HepG2 (cell line): ENCODE measurements at regions not wholly inside any gene's neighbourhood (a gene's known extent, or its start where the extent isn't known, plus 50 kb on each side); places are given as distances from the start of the nearest gene placed in this dataset.

ENCODE experiments used
- ATAC-seq: fragments of 200-7000 bp; cut with Tn5 transposase; 3 replicates; pipeline ENCODE4 v1.9.1; 2020; ENCODE audit warnings: mild to moderate bottlenecking, moderate library complexity
- BruUV-seq: library from RNA; stranded (reverse); fragments of 400-500 nt; replicated peaks from 2 replicates; lab custom pipeline; 2021; lab: Mats Ljungman, UMichigan
- CTCF ChIA-PET: fragments of 300-600 bp; formaldehyde crosslinking; extraction: SDS; loops from one replicate; lab custom pipeline; 2021; ENCODE audit warnings: low total read pairs, inconsistent platforms, low intra/inter-chr PET ratio; lab: Yijun Ruan, JAX
- POLR2A ChIA-PET: fragments of 350-600 bp; sonication (Branson Sonifier 250); formaldehyde crosslinking; loops from one replicate; lab custom pipeline; 2020; ENCODE audit warnings: antibody characterized with exemption, inconsistent platforms; lab: Yijun Ruan, JAX
- DNase-seq: peaks from one replicate; pipeline ENCODE4 v3.0.0-alpha.2; 2015; ENCODE audit warnings: low spot score
- FAIRE-seq: peaks from 3 replicates; lab custom pipeline; 2011; peaks lifted over from hg19 to GRCh38; lab: Jason Lieb, UNC
- H2AFZ ChIP-seq: one replicate; pipeline ENCODE4 v1.6.1; 2011; ENCODE audit warnings: low read length, inconsistent platforms
- H3K27ac ChIP-seq: fragments of 300-600 bp; 3 replicates; pipeline ENCODE4 v1.8.0; 2011; ENCODE audit warnings: mixed run types, mild to moderate bottlenecking, mixed read lengths, low read length, inconsistent platforms; ENCODE audit not compliant: insufficient read depth; ENCODE audit errors: extremely low read length
- H3K27me3 ChIP-seq, 2 experiments: fragments of 200-600 bp in 1 of 2; 2 replicates in 1 of 2; 3 replicates in 1 of 2; pipeline versions ENCODE4 v1.6.0 to v1.8.0; 2011; ENCODE audit warnings: low read length in 2 of 2, mild to moderate bottlenecking in 2 of 2, moderate library complexity in 2 of 2, inconsistent platforms in 1 of 2; ENCODE audit not compliant: insufficient read depth in 2 of 2, control insufficient read depth in 1 of 2
- H3K36me3 ChIP-seq, 2 experiments: fragments of 200-600 bp in 1 of 2; replicated peaks in 1 of 2; 2 replicates in 1 of 2; 3 replicates in 1 of 2; pipeline versions ENCODE4 v1.5.1 to v1.8.0; 2011; ENCODE audit warnings: low read length in 2 of 2, inconsistent platforms in 1 of 2; ENCODE audit not compliant: insufficient read depth in 2 of 2, control insufficient read depth in 1 of 2
- H3K4me1 ChIP-seq: 2 replicates; pipeline ENCODE4 v1.5.1; 2012; ENCODE audit warnings: low read length, inconsistent platforms; ENCODE audit not compliant: insufficient read depth
- H3K4me2 ChIP-seq: 2 replicates; pipeline ENCODE4 v1.6.0; 2011; ENCODE audit warnings: low read depth, low read length, inconsistent platforms
- H3K4me3 ChIP-seq, 3 experiments: fragments of 200-600 bp in 1 of 3; sonication (generic), shearing (Covaris generic) in 1 of 3; replicated peaks in 1 of 3; 2 replicates each; pipeline ENCODE4 v1.5.1; 2011 to 2016; ENCODE audit warnings: low read length in 3 of 3, inconsistent platforms in 2 of 3, low read depth in 2 of 3, mild to moderate bottlenecking in 2 of 3, control low read depth in 1 of 3, mixed read lengths in 1 of 3; ENCODE audit not compliant: insufficient read depth in 1 of 3
- H3K79me2 ChIP-seq: one replicate; pipeline ENCODE4 v1.6.1; 2011; ENCODE audit warnings: low read length, inconsistent platforms; ENCODE audit not compliant: insufficient read depth
- H3K9ac ChIP-seq: 2 replicates; pipeline ENCODE4 v1.6.0; 2011; ENCODE audit warnings: mild to moderate bottlenecking, low read depth, low read length, inconsistent platforms; ENCODE audit not compliant: insufficient read depth
- H3K9me3 ChIP-seq: 2 replicates; pipeline ENCODE4 v1.5.1; 2012; ENCODE audit warnings: mild to moderate bottlenecking, low read length
- H4K20me1 ChIP-seq: 2 replicates; pipeline ENCODE4 v1.6.0; 2011; ENCODE audit warnings: inconsistent platforms, mild to moderate bottlenecking, low read length, moderate library complexity; ENCODE audit not compliant: insufficient read depth
- CHD4 ChIP-seq: fragments of 200-600 bp; sonication (generic); IDR thresholded peaks from 2 replicates; pipeline ENCODE4 v1.7.0; 2017; ENCODE audit warnings: mild to moderate bottlenecking, low read length, borderline replicate concordance
- KLF16 ChIP-seq, 2 experiments: sonication (generic) in 1 of 2; formaldehyde crosslinking in 1 of 2; IDR thresholded peaks; 2 replicates each; pipeline versions ENCODE4 v1.6.1 to v1.8.0; 2016 to 2023; ENCODE audit warnings: missing genetic modification reagents in 2 of 2, missing compliant biosample characterization in 1 of 2
- NBN ChIP-seq: fragments of 450-650 bp; conservative IDR thresholded peaks from 2 replicates; pipeline ENCODE4 v1.6.1; 2017
- PCBP2 ChIP-seq: fragments of 200-400 bp; formaldehyde crosslinking; optimal IDR thresholded peaks from 2 replicates; pipeline ENCODE3; 2018; ENCODE audit warnings: low read length, low read depth; ENCODE audit not compliant: poor library complexity, severe bottlenecking
- POLR2A ChIP-seq, 2 experiments: IDR thresholded peaks; 2 replicates each; pipeline ENCODE4 v1.6.1; 2011; ENCODE audit warnings: low read depth in 2 of 2, low read length in 2 of 2, mild to moderate bottlenecking in 1 of 2, moderate library complexity in 1 of 2; ENCODE audit not compliant: insufficient read depth in 1 of 2
- RARA ChIP-seq: IDR thresholded peaks from 2 replicates; pipeline ENCODE4 v1.6.1; 2016; ENCODE audit warnings: missing genetic modification reagents, missing compliant biosample characterization
- YEATS2 ChIP-seq: sonication (generic); formaldehyde crosslinking; IDR thresholded peaks from 2 replicates; pipeline ENCODE4 v1.4.0; 2020; ENCODE audit warnings: missing genetic modification reagents, borderline replicate concordance
- ZBTB3 ChIP-seq: sonication (generic); formaldehyde crosslinking; IDR thresholded peaks from 2 replicates; pipeline ENCODE4 v1.4.0; 2020; ENCODE audit warnings: low read depth, mild to moderate bottlenecking, moderate library complexity, missing genetic modification reagents, borderline replicate concordance
- ZBTB4 ChIP-seq: sonication (generic); formaldehyde crosslinking; IDR thresholded peaks from 2 replicates; pipeline ENCODE4 v1.4.0; 2020; ENCODE audit warnings: missing genetic modification reagents, mild to moderate bottlenecking, borderline replicate concordance
- ZHX2 ChIP-seq, 2 experiments: sonication (generic) in 1 of 2; formaldehyde crosslinking in 1 of 2; IDR thresholded peaks; 2 replicates each; pipeline versions ENCODE4 v1.6.1 to v1.9.0; 2014 to 2022; ENCODE audit warnings: antibody characterized with exemption in 1 of 2, borderline replicate concordance in 1 of 2, inconsistent platforms in 1 of 2, low read depth in 1 of 2, missing genetic modification reagents in 1 of 2
- ZMYM2 ChIP-seq: sonication (generic); formaldehyde crosslinking; IDR thresholded peaks from 2 replicates; pipeline ENCODE4 v1.8.0; 2022; ENCODE audit warnings: mild to moderate bottlenecking, missing genetic modification reagents
- ZNF605 ChIP-seq: sonication (generic); formaldehyde crosslinking; IDR thresholded peaks from 2 replicates; pipeline ENCODE4 v1.8.0; 2022; ENCODE audit warnings: mild to moderate bottlenecking, missing genetic modification reagents
- ZNF720 ChIP-seq: sonication (generic); formaldehyde crosslinking; IDR thresholded peaks from 2 replicates; pipeline ENCODE4 v1.4.0; 2020; ENCODE audit warnings: missing genetic modification reagents
- ZNF781 ChIP-seq: sonication (generic); formaldehyde crosslinking; IDR thresholded peaks from 2 replicates; pipeline ENCODE4 v1.5.1; 2020; ENCODE audit warnings: borderline replicate concordance, mild to moderate bottlenecking, missing genetic modification reagents; ENCODE audit errors: not compliant biosample characterization
- WGBS: methylation state at CpG from one replicate; pipeline ENCODE4 v1.1.6; 2017; ENCODE audit warnings: low lambda C conversion rate; 5-methylcytosine and 5-hydroxymethylcytosine counted together
- in situ Hi-C: cut with HindIII; loops from 2 replicates; pipeline ENCODE4 v1.10.0; 2017; ENCODE audit warnings: low pct_unique_long_range_greater_than_20kb; ENCODE audit not compliant: extremely low pct_ligation_motif_present
- intact Hi-C: fragments of 100-400 bp; cut with micrococcal nuclease; formaldehyde crosslinking; loops from one replicate; pipeline ENCODE4 v1.10.0; 2022; ENCODE audit not compliant: unreplicated experiment

- BruUV-seq: no TSS peak
- ChIA-PET CTCF (no interaction called here), POLR2A (no interaction called here)
- H3K9ac ChIP-seq: no peak overlapping the region
- H3K36me3 ChIP-seq: no peaks in the 10 kb centered on the region
- no peaks in the 10 kb centered on the region for H3K9me3 ChIP-seq
- no peak overlapping the region for H3K4me3 ChIP-seq
- no peak overlapping the region for H3K27ac ChIP-seq
- H3K27me3 ChIP-seq: peaks cover 9 to 53% of the 10 kb centered on the region in 2 experiments; a peak in 4 of 5 replicates
- no peak overlapping the region for H2AFZ ChIP-seq
- intact Hi-C loops: no loop called here
- no peaks in the 10 kb centered on the region for H3K4me1 ChIP-seq
- 22% methylated on average over 9 of the region's 9 CpGs for WGBS
- no peak for FAIRE-seq
- H3K79me2 ChIP-seq: no peaks in the 10 kb centered on the region
- in situ Hi-C loops: no loop called here
- no peak for ATAC-seq
- H3K4me2 ChIP-seq: no peak overlapping the region
- no peak for DNase-seq
- H4K20me1 ChIP-seq: no peaks in the 10 kb centered on the region
- no peak for TF ChIP-seq ZBTB4 (CRISPR knock-in tag)
- no peak for TF ChIP-seq NBN
- no peak for TF ChIP-seq ZNF605 (CRISPR knock-in tag)
- no peak for TF ChIP-seq KLF16 (CRISPR knock-in tag; IDR thresholded peaks at IDR 0.05)
- TF ChIP-seq PCBP2: no peak
- no peak for TF ChIP-seq RARA (CRISPR knock-in tag)
- no peak for TF ChIP-seq ZNF781
- no peak for TF ChIP-seq POLR2A (IDR thresholded peaks at IDR 0.05; ENCODE audit: insufficient read depth in 1 of 2, low read depth in 2 of 2, low read length in 2 of 2)
- TF ChIP-seq ZHX2 (IDR thresholded peaks at IDR 0.05; ENCODE audit: low read depth): no peak
- no peak for TF ChIP-seq ZHX2 (CRISPR knock-in tag; IDR thresholded peaks at IDR 0.05; ENCODE audit: borderline replicate concordance)
- no peak for TF ChIP-seq ZBTB3 (CRISPR knock-in tag)
- TF ChIP-seq ZNF720 (CRISPR knock-in tag): no peak
- TF ChIP-seq ZMYM2 (CRISPR knock-in tag): no peak
- TF ChIP-seq CHD4: no peak
- no peak for TF ChIP-seq YEATS2 (CRISPR knock-in tag)
These were observed 109.9 kb downstream of the TLE3 start for GRCh38 chr15:69987492-69988489.
